Chondrocyte (in vitro differentiated cells): ENCODE measurements at regions not wholly inside any gene's neighbourhood (a gene's known extent, or its start where the extent isn't known, plus 50 kb on each side); places are given as distances from the start of the nearest gene placed in this dataset.

Experiments used
- DNase-seq: peaks from one replicate; pipeline ENCODE4 v3.0.0; 2021; ENCODE audit warnings: mixed read lengths, low spot score
- H3K27ac Mint-ChIP-seq: one replicate; pipeline ENCODE4 v1.8.0; 2021; ENCODE audit warnings: mild to moderate bottlenecking, moderate library complexity, mixed read lengths; ENCODE audit not compliant: unreplicated experiment
- H3K27me3 Mint-ChIP-seq: 2 replicates; pipeline ENCODE4 v1.8.0; 2021; ENCODE audit warnings: low read depth, mixed read lengths
- H3K36me3 Mint-ChIP-seq: 2 replicates; pipeline ENCODE4 v1.8.0; 2021; ENCODE audit warnings: low read depth, mixed read lengths
- H3K4me1 Mint-ChIP-seq: 2 replicates; pipeline ENCODE4 v1.8.0; 2021; ENCODE audit warnings: low read depth, mild to moderate bottlenecking, mixed read lengths
- H3K4me3 Mint-ChIP-seq: one replicate; pipeline ENCODE4 v1.8.0; 2021; ENCODE audit warnings: mild to moderate bottlenecking, moderate library complexity, mixed read lengths; ENCODE audit not compliant: unreplicated experiment
- H3K9me3 Mint-ChIP-seq: 2 replicates; pipeline ENCODE4 v1.8.0; 2021; ENCODE audit warnings: low read depth, mixed read lengths
- TF ChIP-seq, protein P1 (sequence below): fragments of 200-600 bp; sonication (generic); IDR thresholded peaks from 2 replicates; pipeline ENCODE4 v1.5.0; 2021; ENCODE audit warnings: antibody characterized with exemption, mild to moderate bottlenecking, moderate library complexity

GRCh38 chr14:28461389-28461788, 305.2 kb upstream of the FOXG1 start:
- Mint-ChIP-seq H3K27me3 (peaks cover 1% of the 10 kb centered on the region), H3K27ac (no peak overlapping the region), H3K9me3 (peaks cover 16% of the 10 kb centered on the region), H3K36me3 (peaks cover 2% of the 10 kb centered on the region), H3K4me3 (no peak overlapping the region), H3K4me1 (no peaks in the 10 kb centered on the region)
- DNase-seq = no peak
- TF ChIP-seq, protein P1, sequence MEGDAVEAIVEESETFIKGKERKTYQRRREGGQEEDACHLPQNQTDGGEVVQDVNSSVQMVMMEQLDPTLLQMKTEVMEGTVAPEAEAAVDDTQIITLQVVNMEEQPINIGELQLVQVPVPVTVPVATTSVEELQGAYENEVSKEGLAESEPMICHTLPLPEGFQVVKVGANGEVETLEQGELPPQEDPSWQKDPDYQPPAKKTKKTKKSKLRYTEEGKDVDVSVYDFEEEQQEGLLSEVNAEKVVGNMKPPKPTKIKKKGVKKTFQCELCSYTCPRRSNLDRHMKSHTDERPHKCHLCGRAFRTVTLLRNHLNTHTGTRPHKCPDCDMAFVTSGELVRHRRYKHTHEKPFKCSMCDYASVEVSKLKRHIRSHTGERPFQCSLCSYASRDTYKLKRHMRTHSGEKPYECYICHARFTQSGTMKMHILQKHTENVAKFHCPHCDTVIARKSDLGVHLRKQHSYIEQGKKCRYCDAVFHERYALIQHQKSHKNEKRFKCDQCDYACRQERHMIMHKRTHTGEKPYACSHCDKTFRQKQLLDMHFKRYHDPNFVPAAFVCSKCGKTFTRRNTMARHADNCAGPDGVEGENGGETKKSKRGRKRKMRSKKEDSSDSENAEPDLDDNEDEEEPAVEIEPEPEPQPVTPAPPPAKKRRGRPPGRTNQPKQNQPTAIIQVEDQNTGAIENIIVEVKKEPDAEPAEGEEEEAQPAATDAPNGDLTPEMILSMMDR = no peak

DNA sequence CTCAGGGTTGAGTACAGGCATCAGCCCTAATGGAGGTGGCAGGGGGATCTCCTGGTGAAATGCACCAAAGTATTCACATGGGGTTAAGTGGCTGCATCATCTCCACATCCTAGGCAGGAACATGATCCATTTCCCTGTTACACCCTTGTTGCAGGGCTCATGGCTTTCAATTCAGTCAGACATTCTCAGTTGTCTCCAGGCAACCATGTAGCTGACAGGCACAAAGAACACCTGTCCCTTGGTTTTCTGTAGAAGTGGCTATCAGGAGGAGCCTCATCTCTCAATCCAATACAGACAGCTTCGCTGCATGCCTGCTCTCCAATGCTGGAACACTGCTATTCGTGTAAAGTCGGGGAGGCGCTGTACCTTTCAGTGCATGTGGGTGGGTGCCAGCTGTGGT, 299.0 kb upstream of the FOXG1 start:
- no peak for DNase-seq
- peaks cover 24% of the 10 kb centered on the region for H3K9me3 Mint-ChIP-seq
- peaks cover 2% of the 10 kb centered on the region for H3K36me3 Mint-ChIP-seq
- H3K27ac Mint-ChIP-seq = no peak overlapping the region
- H3K27me3 Mint-ChIP-seq = no peaks in the 10 kb centered on the region
- no peaks in the 10 kb centered on the region for H3K4me1 Mint-ChIP-seq
- TF ChIP-seq, protein P1 = no peak
- no peak overlapping the region for H3K4me3 Mint-ChIP-seq

GRCh38 chr14:28468191-28469151, 298.1 kb upstream of the FOXG1 start:
- Mint-ChIP-seq H3K27ac (no peak overlapping the region), H3K27me3 (no peaks in the 10 kb centered on the region), H3K4me1 (no peaks in the 10 kb centered on the region), H3K4me3 (no peak overlapping the region), H3K9me3 (peaks cover 28% of the 10 kb centered on the region), H3K36me3 (peaks cover 2% of the 10 kb centered on the region)
- no peak for DNase-seq
- TF ChIP-seq, protein P1 = no peak

DNA sequence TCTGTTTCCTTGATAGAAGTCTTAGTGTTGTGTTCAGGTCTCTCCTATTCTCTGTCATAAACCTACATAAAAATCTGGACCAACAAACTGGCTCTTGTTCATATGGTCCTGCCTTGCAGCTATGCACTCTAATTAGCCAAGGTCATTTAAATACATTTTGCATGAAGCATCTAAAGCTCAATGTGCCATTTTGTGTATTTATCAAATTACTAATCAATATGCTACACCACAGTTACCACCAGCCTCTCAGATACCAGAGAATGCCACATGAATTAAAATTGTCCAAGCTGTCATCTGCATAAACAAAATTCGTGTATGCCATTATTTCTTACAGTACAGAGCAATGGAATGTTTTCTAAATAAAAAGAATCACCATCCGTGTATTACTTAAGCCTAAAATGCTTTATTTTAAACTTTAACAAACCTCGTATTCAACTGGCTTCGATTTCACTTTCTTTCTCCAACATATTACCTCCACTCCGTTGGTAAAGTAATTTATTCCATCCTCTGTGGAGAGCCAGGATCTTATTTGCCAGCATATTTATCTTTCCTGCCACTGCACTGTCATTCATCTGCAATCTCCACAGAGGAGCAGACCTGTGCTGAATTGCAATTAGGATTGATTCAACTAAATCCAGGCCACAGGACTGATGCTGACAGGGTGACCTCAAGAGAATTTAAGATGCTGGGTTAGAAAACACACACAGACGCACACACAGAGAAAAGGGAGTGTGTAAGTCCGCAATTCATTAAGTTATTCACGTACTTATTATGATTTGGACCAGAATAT, 284.1 kb upstream of the FOXG1 start:
- H3K36me3 Mint-ChIP-seq = no peaks in the 10 kb centered on the region

DNA sequence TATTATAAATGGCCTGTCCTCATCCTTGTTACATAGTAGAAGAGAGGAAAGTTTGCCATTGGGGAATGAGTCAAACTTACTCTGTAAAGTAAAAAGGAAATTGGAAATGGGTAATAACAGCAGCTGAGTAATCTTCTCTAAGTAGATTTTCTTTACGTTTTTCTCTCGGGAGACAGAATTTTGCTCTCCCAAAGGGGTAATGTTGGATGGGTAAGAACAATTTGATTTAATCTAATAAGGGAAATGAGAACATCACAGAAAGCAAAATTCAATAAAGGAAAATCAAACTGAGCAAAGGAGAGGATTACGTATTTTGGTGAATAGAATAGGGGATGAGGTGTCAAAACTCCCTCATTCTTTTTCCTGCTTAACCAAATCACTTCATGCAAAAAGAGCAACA, 283.1 kb upstream of the FOXG1 start:
- TF ChIP-seq, protein P1 = no peak
- DNase-seq = no peak
- Mint-ChIP-seq H3K36me3 (no peaks in the 10 kb centered on the region), H3K4me3 (no peak overlapping the region), H3K27ac (no peak overlapping the region), H3K4me1 (no peaks in the 10 kb centered on the region), H3K9me3 (peaks cover 5% of the 10 kb centered on the region), H3K27me3 (no peaks in the 10 kb centered on the region)

More for the DNA sequence above, 284.1 kb upstream of the FOXG1 start:
- Mint-ChIP-seq H3K4me3 (no peak overlapping the region), H3K27me3 (no peaks in the 10 kb centered on the region), H3K27ac (no peak overlapping the region), H3K4me1 (no peaks in the 10 kb centered on the region), H3K9me3 (no peaks in the 10 kb centered on the region)
- no peak for DNase-seq
- TF ChIP-seq, protein P1 = no peak
